ENCODE measurements at regions not wholly inside any gene's neighbourhood (a gene's known extent, or its start where the extent isn't known, plus 50 kb on each side); places are given as distances from the start of the nearest gene placed in this dataset.

- TF ChIP-seq, protein P1, sequence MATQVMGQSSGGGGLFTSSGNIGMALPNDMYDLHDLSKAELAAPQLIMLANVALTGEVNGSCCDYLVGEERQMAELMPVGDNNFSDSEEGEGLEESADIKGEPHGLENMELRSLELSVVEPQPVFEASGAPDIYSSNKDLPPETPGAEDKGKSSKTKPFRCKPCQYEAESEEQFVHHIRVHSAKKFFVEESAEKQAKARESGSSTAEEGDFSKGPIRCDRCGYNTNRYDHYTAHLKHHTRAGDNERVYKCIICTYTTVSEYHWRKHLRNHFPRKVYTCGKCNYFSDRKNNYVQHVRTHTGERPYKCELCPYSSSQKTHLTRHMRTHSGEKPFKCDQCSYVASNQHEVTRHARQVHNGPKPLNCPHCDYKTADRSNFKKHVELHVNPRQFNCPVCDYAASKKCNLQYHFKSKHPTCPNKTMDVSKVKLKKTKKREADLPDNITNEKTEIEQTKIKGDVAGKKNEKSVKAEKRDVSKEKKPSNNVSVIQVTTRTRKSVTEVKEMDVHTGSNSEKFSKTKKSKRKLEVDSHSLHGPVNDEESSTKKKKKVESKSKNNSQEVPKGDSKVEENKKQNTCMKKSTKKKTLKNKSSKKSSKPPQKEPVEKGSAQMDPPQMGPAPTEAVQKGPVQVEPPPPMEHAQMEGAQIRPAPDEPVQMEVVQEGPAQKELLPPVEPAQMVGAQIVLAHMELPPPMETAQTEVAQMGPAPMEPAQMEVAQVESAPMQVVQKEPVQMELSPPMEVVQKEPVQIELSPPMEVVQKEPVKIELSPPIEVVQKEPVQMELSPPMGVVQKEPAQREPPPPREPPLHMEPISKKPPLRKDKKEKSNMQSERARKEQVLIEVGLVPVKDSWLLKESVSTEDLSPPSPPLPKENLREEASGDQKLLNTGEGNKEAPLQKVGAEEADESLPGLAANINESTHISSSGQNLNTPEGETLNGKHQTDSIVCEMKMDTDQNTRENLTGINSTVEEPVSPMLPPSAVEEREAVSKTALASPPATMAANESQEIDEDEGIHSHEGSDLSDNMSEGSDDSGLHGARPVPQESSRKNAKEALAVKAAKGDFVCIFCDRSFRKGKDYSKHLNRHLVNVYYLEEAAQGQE (IDR thresholded peaks at IDR 0.05; ENCODE audit: low read depth), result no peak
These were observed 1029.8 kb downstream of the SI start (continued) for GRCh38 chr3:164048451-164048850.

GRCh38 chr3:164040991-164041390 is 1037.3 kb downstream of the SI start:
- ATAC-seq (no peak), DNase-seq (ENCODE audit: low read depth, low spot score) (no peak)
- CTCF ChIA-PET, result no interaction called here
- POLR2A ChIA-PET, result no interaction called here
- no peaks in the 10 kb centered on the region for H3K36me3 ChIP-seq (ENCODE audit: control insufficient read depth in 1 of 2, insufficient read depth in 2 of 2, low read length in 2 of 2)
- H3K9me3 ChIP-seq (ENCODE audit: control insufficient read depth in 1 of 2, insufficient read depth in 1 of 2, low read depth in 1 of 2, low read length in 2 of 2), result no peaks in the 10 kb centered on the region
- H3K4me1 ChIP-seq (ENCODE audit: control insufficient read depth in 1 of 2, insufficient read depth in 2 of 2, low read length in 2 of 2), result no peaks in the 10 kb centered on the region
- H3K9ac ChIP-seq (ENCODE audit: low read length), result no peak overlapping the region
- TF ChIP-seq ATF3 (IDR thresholded peaks at IDR 0.05), result no peak
- no peak for TF ChIP-seq EZH2 (IDR thresholded peaks at IDR 0.05)
- TF ChIP-seq CEBPB (IDR thresholded peaks at IDR 0.05; ENCODE audit: low read depth), result no peak
- TF ChIP-seq EZH2phosphoT487 (IDR thresholded peaks at IDR 0.05; ENCODE audit: borderline replicate concordance), result no peak
- TF ChIP-seq SRF (IDR thresholded peaks at IDR 0.05; ENCODE audit: low read depth), result no peak
- TF ChIP-seq FOSL1 (IDR thresholded peaks at IDR 0.05; ENCODE audit: low read depth), result no peak
- TF ChIP-seq, protein P1 (IDR thresholded peaks at IDR 0.05; ENCODE audit: low read depth), result no peak
- TF ChIP-seq, protein P2, sequence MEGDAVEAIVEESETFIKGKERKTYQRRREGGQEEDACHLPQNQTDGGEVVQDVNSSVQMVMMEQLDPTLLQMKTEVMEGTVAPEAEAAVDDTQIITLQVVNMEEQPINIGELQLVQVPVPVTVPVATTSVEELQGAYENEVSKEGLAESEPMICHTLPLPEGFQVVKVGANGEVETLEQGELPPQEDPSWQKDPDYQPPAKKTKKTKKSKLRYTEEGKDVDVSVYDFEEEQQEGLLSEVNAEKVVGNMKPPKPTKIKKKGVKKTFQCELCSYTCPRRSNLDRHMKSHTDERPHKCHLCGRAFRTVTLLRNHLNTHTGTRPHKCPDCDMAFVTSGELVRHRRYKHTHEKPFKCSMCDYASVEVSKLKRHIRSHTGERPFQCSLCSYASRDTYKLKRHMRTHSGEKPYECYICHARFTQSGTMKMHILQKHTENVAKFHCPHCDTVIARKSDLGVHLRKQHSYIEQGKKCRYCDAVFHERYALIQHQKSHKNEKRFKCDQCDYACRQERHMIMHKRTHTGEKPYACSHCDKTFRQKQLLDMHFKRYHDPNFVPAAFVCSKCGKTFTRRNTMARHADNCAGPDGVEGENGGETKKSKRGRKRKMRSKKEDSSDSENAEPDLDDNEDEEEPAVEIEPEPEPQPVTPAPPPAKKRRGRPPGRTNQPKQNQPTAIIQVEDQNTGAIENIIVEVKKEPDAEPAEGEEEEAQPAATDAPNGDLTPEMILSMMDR (IDR thresholded peaks at IDR 0.05 in 2 of 3, conservative IDR thresholded peaks at IDR 0.05 in 1 of 3; ENCODE audit: borderline replicate concordance in 1 of 3, insufficient read depth in 1 of 3, low read depth in 2 of 3, low read length in 2 of 3), result no peak
- TF ChIP-seq ELF1 (IDR thresholded peaks at IDR 0.05; ENCODE audit: borderline replicate concordance, low read depth), result no peak
- H3K9me2 ChIP-seq (ENCODE audit: insufficient read depth), result no peaks in the 10 kb centered on the region
- intact Hi-C loops (cut with micrococcal nuclease), result no loop called here
- no peak overlapping the region for H2AFZ ChIP-seq (ENCODE audit: low read depth, low read length, poor library complexity, severe bottlenecking)
- H3K27me3 ChIP-seq (ENCODE audit: insufficient read depth, low read length), result no peaks in the 10 kb centered on the region
- no peak overlapping the region for H3K4me3 ChIP-seq (replicated peaks in 1 of 2; ENCODE audit: low read depth in 1 of 2, low read length in 2 of 2)
- no peak overlapping the region for H3K4me2 ChIP-seq (ENCODE audit: low read length)
- no peaks in the 10 kb centered on the region for H3K79me2 ChIP-seq (ENCODE audit: insufficient read depth, low read length)
- H3K27ac ChIP-seq (ENCODE audit: low read depth, low read length), result no peak overlapping the region
- RAD21 ChIA-PET (ENCODE audit: low non-redundant PET in 1 of 2, low total read pairs in 2 of 2, uncharacterized antibody in 2 of 2, unreplicated experiment in 2 of 2), result no interaction called here
- no TSS peak for BruUV-seq (replicated peaks)
- H4K20me1 ChIP-seq (ENCODE audit: insufficient read depth), result no peaks in the 10 kb centered on the region

Data from HCT116 (cell line).